Hematopoietic multipotent progenitor cell (in vitro differentiated cells): ENCODE measurements at regions not wholly inside any gene's neighbourhood (a gene's known extent, or its start where the extent isn't known, plus 50 kb on each side); places are given as distances from the start of the nearest gene placed in this dataset.
A peak's percentile ranks its signal among the peaks of the same experiment; 100 is the strongest.

Experiments
- DNase-seq, 3 donors: peaks; one replicate each; pipeline ENCODE4 v3.0.0-alpha.2; 2011 to 2015; ENCODE audit warnings: low read depth in 2 of 3, low spot score in 2 of 3

DNA sequence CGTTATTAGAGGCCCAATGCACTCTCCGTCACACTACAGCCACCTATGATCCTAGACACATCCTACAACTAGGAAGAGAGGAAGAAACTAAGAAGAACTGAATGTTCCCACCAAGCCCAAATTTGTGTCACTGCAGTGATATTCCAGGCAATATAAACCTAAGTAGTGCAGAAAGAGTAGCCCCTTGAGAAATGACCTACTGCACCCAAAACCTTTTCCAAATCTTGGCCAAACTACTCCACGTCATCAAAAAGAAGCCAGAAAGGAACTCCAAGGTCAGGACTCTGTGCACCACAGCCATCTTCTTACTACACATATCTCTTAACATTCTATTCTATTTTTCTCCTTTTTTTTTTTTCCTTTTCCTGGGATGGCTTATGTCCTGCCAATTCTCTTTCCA lies 60.2 kb downstream of the ADAMTS1 start:
- DNase-seq: no peak

DNA sequence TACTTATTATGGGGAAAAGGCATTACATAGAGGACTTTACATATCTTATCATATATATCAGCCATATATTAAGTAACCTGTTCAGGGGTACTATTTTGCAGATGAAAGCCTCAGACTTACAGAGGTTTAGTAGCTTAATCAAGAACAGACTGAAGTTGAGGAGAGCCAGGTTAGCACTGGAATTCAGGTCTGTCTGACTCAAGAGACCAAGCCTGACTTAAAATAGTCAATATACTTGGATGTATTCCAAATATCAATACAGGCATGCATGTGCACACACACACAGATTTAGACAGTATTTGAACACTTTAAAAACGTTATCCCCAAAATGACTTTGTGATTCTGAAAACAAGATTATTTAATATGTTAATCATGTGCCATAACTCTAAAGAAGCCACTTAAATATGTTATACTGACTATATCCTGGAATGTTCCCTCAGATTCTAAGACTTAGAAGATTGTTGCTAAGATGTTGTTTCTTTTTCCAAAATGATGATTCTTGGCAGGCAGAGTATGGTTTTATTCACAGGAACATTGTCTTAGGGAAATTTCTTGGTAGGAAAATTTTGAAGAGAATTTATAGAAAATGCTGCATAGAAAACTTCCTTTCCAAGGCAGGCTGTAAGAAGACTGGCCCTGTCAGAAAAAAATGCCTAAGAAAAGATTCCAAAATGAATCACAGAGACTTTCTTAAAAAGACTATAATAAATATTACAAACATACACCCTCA lies 61.6 kb downstream of the ADAMTS1 start:
- DNase-seq: no peak

DNA sequence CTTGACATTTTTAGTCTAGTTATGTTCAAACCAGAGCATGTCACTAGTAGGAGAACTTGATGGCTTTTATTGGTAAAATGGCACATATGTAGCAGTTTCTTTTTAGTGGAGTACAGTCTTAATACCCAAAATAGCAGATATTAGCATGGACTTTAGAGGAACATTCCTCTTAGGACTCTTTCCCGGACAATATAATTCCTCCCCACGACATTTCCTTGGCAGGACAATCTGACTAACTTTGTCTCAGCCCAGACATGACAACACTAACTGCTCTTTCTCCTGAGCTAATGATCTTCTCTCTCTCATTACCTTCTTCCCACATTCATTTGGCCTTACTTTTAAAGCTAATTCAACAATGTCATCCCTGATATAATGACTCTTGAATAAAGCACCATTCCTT lies 62.5 kb downstream of the ADAMTS1 start:
- no peak for DNase-seq

DNA sequence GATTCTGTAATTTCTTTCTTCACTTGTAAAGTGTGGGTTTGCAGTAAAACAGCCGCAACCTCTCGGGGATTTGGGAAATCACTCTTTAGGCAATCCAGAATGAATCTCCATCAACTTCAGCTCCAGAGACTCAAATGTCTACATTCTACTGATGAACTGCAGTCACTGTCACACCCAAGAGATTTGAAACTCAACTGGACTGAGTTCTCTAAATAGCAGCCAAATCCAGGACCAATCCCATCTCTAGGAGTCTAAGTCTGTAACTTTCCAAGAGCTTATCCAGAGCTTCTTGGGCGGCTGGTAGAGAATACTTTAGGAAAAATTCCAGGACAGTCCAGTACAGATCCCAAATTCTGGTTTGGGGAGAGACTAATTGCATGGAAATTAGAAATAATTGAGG lies 62.9 kb downstream of the ADAMTS1 start:
- DNase-seq: no peak

DNA sequence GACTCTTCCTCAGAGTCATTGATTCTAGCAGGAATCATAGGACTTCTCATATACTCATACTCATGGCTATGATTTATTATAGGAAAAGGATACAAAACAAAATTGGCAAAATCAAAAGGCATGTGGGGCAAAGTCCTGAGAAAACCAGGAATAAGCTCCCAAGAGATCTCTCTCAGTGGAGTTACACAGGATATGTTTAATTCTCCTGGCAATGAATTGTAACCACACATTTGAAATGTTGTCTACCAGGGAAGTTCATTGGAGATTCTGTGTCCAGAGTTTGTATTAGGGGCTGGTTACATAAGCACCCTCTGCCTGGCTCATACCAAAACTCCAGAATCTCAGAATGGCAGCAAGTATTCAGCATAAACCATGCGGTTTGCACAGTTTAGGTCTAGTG lies 63.9 kb downstream of the ADAMTS1 start:
- no peak for DNase-seq

DNA sequence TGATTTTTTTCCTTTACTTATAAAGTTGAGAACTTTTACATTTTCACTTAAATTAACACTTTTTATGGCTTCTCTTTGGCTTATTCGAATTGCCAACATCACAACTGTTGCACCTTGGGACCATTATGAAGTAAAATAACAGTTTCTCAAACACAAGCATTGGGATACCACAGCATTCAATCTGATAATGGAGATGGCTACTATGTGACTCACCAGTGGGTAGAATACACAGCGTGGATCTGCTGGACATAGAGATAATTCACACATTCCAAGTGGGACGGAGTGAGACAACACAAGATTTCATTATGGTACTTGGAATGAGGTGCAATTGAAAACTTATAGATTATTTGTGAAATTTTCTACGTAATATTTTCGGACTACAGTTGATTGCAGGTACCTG lies 68.0 kb downstream of the ADAMTS1 start:
- DNase-seq: no peak

- no peak for DNase-seq
These were observed 68.7 kb downstream of the ADAMTS1 start for GRCh38 chr21:26776310-26777021.

DNA sequence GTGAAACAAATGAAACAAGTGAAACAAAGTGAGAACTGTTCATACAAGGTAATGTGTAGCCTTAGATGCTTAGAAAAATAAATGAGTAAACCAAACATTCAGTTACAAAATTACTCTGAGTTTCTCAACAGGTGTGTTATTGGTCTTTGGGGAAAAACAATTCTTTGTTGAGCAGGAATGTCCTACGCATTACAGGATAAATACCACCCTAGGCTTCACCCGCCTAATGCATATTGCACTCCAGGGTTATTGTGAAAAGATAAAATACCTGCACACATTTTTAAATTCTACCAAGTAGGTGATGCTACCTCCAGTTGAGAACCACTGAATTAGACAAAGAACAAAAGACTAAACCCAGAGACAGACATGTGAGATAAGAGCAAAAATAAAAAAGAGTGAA lies 72.2 kb downstream of the ADAMTS1 start:
- no peak for DNase-seq

DNA sequence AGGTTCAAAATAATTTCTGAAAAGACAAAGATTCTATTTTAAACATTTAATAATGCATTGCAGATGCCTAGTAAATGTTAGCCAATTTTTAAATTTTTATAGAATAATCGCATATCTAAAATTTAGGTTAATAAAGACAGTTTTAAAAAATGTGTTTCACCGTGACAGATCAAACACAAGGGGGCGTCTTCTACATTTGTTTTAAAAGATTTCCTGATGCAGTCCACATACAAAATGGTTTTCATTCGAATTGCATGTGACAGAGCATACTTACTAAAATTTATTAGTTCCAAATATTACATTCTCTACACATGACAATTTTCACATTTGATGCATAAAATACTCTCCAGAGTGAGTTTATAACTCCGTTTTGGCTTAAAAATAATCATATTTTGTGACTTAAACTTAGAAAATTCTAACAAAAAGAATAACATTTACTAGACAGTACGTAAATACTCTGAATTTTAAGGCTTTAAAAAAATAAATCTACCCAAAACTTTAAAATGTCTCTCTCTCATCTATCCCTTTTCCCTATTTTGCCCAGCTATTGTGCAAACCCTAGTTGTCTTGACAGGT lies 75.5 kb downstream of the ADAMTS1 start:
- DNase-seq: peak in 2 of 3 donors; percentile 15 to 63

DNA sequence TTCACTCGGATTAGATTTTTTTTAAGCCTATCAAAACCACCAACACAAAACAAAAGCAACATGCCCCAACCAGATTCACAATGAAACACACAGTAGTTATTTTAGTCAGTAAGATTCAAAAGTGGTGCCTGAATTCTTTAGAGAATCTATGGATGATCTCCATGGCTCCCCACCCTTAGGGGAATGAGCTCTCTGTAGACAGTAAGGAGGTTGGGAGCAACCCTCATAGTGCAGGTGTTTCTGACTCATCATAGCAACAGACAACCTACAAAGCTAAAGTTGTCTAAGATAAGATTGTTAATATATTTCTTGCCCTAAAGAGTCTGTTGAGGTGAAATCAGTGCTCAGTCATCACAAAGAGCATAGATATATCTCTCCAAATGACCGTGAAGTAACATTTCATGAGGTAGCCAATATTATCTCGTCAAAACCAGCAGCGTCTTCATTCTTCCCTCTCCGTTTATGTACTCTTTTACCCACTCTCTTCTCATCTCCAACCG lies 78.3 kb downstream of the ADAMTS1 start:
- no peak for DNase-seq

- no peak for DNase-seq
These were observed 83.9 kb downstream of the ADAMTS1 start for GRCh38 chr21:26761174-26761915.

- no peak for DNase-seq
These were observed 85.5 kb downstream of the ADAMTS1 start for GRCh38 chr21:26759731-26760130.

DNA sequence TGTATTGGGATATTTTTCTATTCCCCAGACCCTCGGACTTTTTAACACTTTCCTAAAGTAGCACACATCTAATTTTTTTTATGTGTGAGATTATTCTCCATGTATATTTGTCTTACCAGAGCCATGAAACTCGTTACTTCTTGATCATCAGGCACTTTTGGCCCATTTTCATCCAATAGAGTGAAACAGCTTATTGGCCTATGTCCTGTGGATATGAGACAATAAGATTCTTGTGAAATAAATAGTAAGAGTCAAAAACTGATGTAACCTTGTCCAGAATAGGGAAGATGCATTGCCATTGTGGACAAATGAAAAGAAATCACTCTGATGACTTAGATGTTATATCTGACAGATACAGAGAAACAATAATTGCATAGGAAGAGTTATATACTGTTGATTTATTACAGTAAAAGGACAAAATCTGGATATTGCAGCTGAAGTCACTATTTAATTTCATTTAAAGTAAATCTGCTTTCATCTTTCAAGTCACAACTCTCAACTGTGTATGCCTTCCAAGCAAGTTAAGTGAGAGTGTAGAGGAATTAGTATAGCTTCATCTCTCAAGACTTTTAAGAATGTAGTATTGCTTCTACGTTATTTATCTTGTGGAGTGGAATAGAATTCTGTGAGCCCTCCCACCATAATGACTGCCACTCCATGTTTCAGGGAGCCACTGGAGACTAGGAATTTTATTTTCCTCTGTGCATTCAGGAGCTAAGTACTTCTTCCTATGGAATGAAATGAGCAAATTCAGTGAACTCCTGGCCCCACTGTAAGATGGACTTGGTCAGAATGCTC lies 86.9 kb downstream of the ADAMTS1 start:
- no peak for DNase-seq

GRCh38 chr21:26756491-26757159 lies 88.6 kb downstream of the ADAMTS1 start:
- DNase-seq: no peak

DNA sequence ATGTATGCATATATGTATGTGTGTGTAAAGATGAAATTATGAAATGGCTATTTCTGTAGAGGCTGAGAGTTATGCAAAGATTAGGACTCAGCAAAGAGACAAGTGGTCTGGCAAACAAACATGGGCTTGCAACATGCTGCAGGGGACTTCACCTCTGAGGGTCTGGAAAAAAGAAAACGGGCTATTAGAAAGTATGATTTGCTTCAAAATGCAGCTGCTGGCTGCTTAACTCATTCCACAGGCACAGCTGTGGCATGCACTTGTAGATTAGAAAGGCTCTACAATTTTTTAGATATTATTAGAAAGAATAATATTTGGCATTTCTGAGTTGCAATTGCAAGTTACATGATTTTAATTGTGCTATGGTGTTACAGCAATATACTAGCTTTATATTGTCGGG lies 90.4 kb downstream of the ADAMTS1 start:
- DNase-seq: no peak

GRCh38 chr21:26753822-26754221 lies 91.4 kb downstream of the ADAMTS1 start:
- no peak for DNase-seq

- DNase-seq: no peak
These were observed 92.4 kb downstream of the ADAMTS1 start for GRCh38 chr21:26752849-26753248.

DNA sequence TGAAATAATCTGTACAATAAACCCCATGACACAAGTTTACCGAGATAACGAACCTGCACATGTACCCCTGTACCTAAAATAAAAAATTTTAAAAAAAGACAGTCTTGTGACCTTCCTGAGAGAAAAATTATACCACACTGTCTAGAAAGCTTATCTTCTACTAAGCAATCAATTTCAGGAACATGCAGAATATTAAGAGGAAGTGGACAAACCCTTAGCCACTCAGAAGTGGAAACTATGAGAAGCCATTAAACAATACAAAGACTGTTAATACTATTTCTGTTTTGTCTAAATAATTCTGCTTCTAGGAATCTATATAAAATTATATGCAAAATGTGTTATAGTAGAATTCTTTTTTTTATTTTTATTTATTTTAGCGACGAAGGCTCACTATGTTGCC lies 93.9 kb downstream of the ADAMTS1 start:
- DNase-seq: peak in 1 of 3 donors; percentile 20

DNA sequence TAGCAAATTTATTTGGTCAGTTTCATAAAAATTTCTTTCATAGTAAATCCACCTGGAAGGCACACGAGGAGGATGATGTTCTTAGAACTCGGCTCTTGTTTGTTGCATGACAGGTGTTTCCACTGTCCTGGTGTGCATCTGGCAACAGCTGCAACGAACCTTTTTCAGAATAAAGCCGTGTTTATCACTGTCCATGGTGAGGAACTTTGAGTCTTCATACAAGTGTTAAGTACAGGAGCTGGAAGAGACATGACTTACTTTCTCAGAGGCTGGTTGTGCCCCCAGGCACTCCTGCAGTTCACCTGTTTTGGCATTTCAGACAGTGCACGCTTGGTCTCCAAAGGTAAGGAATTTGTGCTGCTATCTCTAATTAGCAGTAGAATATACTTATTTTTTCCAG lies 97.1 kb downstream of the ADAMTS1 start:
- no peak for DNase-seq

- DNase-seq: no peak
These were observed 98.0 kb downstream of the ADAMTS1 start for GRCh38 chr21:26747216-26747615.
